SH-SY5Y (cell line): ENCODE measurements at regions not wholly inside any gene's neighbourhood (a gene's known extent, or its start where the extent isn't known, plus 50 kb on each side); places are given as distances from the start of the nearest gene placed in this dataset.

ENCODE experiments used
- GATA2 ChIP-seq: IDR thresholded peaks from 2 replicates; pipeline ENCODE4 v1.6.1; 2011; ENCODE audit warnings: mild to moderate bottlenecking, low read depth, low read length
- GATA3 ChIP-seq: IDR thresholded peaks from 2 replicates; pipeline ENCODE4 v1.6.1; 2011; ENCODE audit warnings: low read depth, mild to moderate bottlenecking, low read length, moderate library complexity

GRCh38 chr11:98289617-98290263 is 731.0 kb upstream of the CNTN5 start:
- no peak for TF ChIP-seq GATA3
- no peak for TF ChIP-seq GATA2
